ENCODE measurements at regions not wholly inside any gene's neighbourhood (a gene's known extent, or its start where the extent isn't known, plus 50 kb on each side); places are given as distances from the start of the nearest gene placed in this dataset.

GRCh38 chr6:113451049-113451448 lies 406.1 kb upstream of the MARCKS start (continued):
- no peak for TF ChIP-seq ZFP36 (IDR thresholded peaks at IDR 0.05; ENCODE audit: borderline replicate concordance, partially characterized antibody)
- TF ChIP-seq KDM1A (IDR thresholded peaks at IDR 0.05; ENCODE audit: low read depth): no peak
- TF ChIP-seq, protein P1, sequence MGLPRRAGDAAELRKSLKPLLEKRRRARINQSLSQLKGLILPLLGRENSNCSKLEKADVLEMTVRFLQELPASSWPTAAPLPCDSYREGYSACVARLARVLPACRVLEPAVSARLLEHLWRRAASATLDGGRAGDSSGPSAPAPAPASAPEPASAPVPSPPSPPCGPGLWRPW (IDR thresholded peaks at IDR 0.05): no peak

GRCh38 chr6:113457198-113457597 lies 399.9 kb upstream of the MARCKS start:
- no peak overlapping the region for H3K27ac ChIP-seq
- H3K4me2 ChIP-seq: no peak overlapping the region
- CTCF ChIA-PET: no interaction called here
- no peaks in the 10 kb centered on the region for H3K9me3 ChIP-seq
- H3K4me3 ChIP-seq: no peak overlapping the region
- no peak for TF ChIP-seq MAZ (IDR thresholded peaks at IDR 0.05; ENCODE audit: borderline replicate concordance, low read depth, low read length)
- no peak for FAIRE-seq
- POLR2A ChIA-PET: no interaction called here
- 77% methylated on average over 4 of the region's 4 CpGs for WGBS (ENCODE audit: missing lambda C conversion rate)
- ATAC-seq: no peak
- no peak for DNase-seq (ENCODE audit: low read depth in 1 of 2, low spot score in 1 of 2)
- H3K4me1 ChIP-seq: no peaks in the 10 kb centered on the region

- ATAC-seq: no peak
- no peak for DNase-seq (ENCODE audit: low read depth in 1 of 2, low spot score in 1 of 2)
- WGBS (ENCODE audit: missing lambda C conversion rate): 68% methylated on average over 2 of the region's 2 CpGs
- ChIA-PET POLR2A (no interaction called here), CTCF (interaction anchor here (1.7 kb wide), 1 partner anchor 422 kb away, joined by 4 read pairs; no protein-coding TSS in a partner anchor)
- Histone ChIP-seq H3K9me3 (no peaks in the 10 kb centered on the region), H3K4me1 (no peaks in the 10 kb centered on the region), H3K4me3 (no peak overlapping the region), H3K27ac (no peak overlapping the region), H3K4me2 (no peak overlapping the region)
- no peak for FAIRE-seq
- no peak for TF ChIP-seq HEYL (CRISPR knock-in tag; IDR thresholded peaks at IDR 0.05)
- TF ChIP-seq CBX2 (IDR thresholded peaks at IDR 0.05; ENCODE audit: borderline replicate concordance, low read depth): no peak
- no peak for TF ChIP-seq CHD2 (IDR thresholded peaks at IDR 0.05; ENCODE audit: low read length, partially characterized antibody)
- TF ChIP-seq FOSB (CRISPR knock-in tag; IDR thresholded peaks at IDR 0.05): no peak
- no peak for TF ChIP-seq ZSCAN20 (CRISPR knock-in tag; IDR thresholded peaks at IDR 0.05)
- TF ChIP-seq FOXS1 (CRISPR knock-in tag; IDR thresholded peaks at IDR 0.05): no peak
- TF ChIP-seq HMGXB4 (CRISPR knock-in tag; IDR thresholded peaks at IDR 0.05; ENCODE audit: borderline replicate concordance): no peak
These were observed 399.4 kb upstream of the MARCKS start for GRCh38 chr6:113457751-113458150.

GRCh38 chr6:113458368-113459010 lies 398.7 kb upstream of the MARCKS start:
- H3K27ac ChIP-seq: 0 out of 6 replicates have a peak overlapping the region, but pooled peaks of 1 of the 2 experiments have one; percentile 8
- 21% methylated on average over 2 of the region's 2 CpGs for WGBS (ENCODE audit: missing lambda C conversion rate)
- POLR2A ChIA-PET: no interaction called here
- H3K4me2 ChIP-seq: no peak overlapping the region
- H3K4me1 ChIP-seq: no peaks in the 10 kb centered on the region
- no peak overlapping the region for H3K4me3 ChIP-seq
- no peak for FAIRE-seq
- no peak for ATAC-seq
- no peak for DNase-seq (ENCODE audit: low read depth in 1 of 2, low spot score in 1 of 2)
- TF ChIP-seq POLR2AphosphoS2 (conservative IDR thresholded peaks at IDR 0.05; ENCODE audit: low read length) (no peak), PHF8 (IDR thresholded peaks at IDR 0.05; ENCODE audit: borderline replicate concordance, low read depth) (no peak), SMC3 (IDR thresholded peaks at IDR 0.05) (no peak), RNF2 (IDR thresholded peaks at IDR 0.05; ENCODE audit: borderline replicate concordance, low read depth) (no peak), EP300 (IDR thresholded peaks at IDR 0.05) (no peak), ESRRA (IDR thresholded peaks at IDR 0.05; ENCODE audit: borderline replicate concordance, low read length) (no peak), TP53 (CRISPR knock-in tag; IDR thresholded peaks at IDR 0.05) (no peak), ZC3H11A (IDR thresholded peaks at IDR 0.05) (no peak), CBX2 (IDR thresholded peaks at IDR 0.05; ENCODE audit: borderline replicate concordance, low read depth) (no peak), FOXS1 (CRISPR knock-in tag; IDR thresholded peaks at IDR 0.05) (no peak), FOSL2 (IDR thresholded peaks at IDR 0.05) (no peak), FOSL2 (CRISPR knock-in tag; IDR thresholded peaks at IDR 0.05) (no peak), ZFP36 (IDR thresholded peaks at IDR 0.05; ENCODE audit: borderline replicate concordance, partially characterized antibody) (no peak), USF2 (IDR thresholded peaks at IDR 0.05) (no peak)
- TF ChIP-seq, protein P2, sequence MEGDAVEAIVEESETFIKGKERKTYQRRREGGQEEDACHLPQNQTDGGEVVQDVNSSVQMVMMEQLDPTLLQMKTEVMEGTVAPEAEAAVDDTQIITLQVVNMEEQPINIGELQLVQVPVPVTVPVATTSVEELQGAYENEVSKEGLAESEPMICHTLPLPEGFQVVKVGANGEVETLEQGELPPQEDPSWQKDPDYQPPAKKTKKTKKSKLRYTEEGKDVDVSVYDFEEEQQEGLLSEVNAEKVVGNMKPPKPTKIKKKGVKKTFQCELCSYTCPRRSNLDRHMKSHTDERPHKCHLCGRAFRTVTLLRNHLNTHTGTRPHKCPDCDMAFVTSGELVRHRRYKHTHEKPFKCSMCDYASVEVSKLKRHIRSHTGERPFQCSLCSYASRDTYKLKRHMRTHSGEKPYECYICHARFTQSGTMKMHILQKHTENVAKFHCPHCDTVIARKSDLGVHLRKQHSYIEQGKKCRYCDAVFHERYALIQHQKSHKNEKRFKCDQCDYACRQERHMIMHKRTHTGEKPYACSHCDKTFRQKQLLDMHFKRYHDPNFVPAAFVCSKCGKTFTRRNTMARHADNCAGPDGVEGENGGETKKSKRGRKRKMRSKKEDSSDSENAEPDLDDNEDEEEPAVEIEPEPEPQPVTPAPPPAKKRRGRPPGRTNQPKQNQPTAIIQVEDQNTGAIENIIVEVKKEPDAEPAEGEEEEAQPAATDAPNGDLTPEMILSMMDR (IDR thresholded peaks at IDR 0.05): no peak
- CTCF ChIA-PET: interaction anchor here (1.7 kb wide), 1 partner anchor 421 kb away, joined by 4 read pairs; no protein-coding TSS in a partner anchor
- no peaks in the 10 kb centered on the region for H3K9me3 ChIP-seq

All from A549 (cell line).